ENCODE measurements at regions not wholly inside any gene's neighbourhood (a gene's known extent, or its start where the extent isn't known, plus 50 kb on each side); places are given as distances from the start of the nearest gene placed in this dataset.

DNA sequence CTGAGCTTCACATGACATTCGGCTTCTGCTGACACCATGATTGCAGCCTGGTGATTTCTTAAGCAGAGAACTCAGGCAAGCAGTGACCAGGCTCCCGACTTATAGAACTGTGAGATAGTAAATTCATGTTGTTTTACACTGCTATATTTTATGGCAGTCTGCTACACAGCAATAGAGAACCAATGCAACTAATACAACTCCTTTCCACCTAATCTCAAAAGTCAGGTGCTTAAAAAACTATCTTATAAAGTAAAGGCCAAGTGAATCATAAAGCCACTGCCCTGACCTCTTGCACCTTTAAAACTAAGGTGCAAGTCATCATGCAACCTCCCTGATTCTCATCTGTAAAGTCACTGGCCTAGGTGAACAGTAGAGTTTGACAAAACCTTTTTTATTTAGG is 95.3 kb upstream of the GLS start:
- DNase-seq: no peak

DNA sequence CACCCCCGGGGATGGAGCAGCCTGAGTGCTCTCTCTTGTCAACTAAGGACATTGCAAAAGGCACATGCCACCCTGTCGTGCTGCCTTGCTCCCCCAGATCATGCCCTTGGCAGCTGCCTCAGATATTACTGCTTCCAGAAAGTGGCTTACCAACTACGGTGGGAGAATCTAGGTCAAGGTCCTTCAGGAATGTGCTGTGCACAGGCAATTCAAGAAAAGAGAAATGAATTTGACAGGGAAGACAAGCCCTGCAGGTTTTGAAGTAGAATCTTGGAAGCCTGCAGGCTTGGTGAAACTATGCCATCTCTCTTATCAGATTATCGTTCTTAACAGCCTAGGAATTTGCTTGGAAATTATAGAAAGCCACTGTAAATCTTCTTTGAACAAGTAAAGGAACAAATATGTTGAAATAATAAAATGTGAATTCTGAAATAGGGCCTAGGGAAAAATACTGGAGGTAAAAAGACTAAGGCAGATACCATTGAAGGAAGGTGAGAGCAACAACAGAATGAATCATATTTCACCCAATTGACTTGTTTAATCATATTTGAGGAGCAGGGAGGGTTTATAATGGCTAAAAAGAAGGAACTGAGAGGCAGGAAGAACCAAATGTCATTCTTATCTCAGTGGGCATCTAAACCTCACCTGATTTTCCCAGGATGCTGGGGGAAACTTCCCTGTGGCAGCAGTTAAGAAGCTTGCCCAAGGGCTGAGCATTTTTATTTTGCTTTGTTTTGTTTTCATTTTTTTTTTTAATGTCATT is 94.0 kb upstream of the GLS start:
- DNase-seq: no peak

DNA sequence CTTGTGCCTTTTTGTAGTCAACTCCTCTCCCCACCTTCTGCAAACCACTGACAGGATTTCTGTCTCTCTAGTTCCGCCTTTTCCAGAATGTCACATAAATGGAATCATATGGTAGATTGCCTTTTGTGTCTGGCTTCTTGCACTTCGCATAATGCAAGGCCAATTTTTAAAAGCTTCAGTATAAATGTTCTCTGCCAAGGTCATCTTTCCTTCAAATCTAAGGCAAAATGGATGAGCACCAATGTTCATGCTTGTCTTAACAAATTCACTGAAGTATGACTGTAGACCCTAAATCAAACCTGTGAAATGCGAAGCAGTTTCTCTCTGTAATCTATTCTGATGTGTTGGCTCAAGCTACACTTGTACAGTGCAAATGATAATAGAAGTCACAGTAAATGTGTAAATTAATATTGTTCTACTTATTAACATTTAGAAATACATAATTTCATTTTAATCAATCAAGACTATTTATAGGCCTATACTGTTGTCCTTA is 92.8 kb upstream of the GLS start:
- no peak for DNase-seq

DNA sequence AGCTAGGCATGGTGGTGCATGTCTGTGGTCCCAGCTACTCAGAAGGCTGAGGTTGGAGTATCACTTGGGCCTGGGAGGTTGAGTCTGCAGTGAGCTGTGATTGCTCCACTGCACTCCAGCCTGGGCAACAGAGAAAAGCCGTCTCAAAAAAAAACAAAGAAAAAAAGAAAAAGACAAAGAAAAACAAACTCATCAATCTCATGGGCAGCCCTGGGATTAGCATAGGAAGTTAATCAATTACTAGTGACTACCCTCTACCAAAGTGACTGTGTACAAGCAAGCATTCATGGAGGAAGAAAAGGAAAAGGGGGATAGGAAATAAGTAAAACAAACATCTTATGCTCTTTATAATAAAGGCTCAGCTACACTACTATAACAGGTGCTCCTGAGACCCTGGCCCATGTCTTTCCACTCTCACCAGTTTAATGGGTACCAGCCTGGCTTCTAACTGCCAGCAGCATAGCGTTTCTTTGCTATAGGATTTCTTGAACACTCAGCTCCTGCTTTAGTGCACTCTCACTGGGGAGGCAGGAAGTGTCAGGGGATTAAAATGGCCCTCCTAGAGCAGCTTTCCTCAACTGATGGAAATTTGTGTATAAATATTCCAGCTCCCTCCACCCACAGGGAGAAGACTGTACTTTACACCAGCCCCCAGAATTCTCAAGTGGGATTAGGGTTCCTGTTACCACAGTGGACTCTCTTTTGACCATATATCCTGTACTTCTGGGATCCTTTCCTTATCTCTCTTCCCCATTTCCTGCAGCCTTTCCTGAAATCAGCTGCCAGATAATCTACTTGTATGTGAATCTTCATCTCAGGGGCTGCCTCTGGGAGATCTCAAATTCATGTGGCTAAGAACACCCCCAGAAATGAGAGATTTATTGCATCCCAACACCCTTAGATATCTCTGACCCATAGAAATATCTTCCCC is 91.3 kb upstream of the GLS start:
- DNase-seq: no peak

DNA sequence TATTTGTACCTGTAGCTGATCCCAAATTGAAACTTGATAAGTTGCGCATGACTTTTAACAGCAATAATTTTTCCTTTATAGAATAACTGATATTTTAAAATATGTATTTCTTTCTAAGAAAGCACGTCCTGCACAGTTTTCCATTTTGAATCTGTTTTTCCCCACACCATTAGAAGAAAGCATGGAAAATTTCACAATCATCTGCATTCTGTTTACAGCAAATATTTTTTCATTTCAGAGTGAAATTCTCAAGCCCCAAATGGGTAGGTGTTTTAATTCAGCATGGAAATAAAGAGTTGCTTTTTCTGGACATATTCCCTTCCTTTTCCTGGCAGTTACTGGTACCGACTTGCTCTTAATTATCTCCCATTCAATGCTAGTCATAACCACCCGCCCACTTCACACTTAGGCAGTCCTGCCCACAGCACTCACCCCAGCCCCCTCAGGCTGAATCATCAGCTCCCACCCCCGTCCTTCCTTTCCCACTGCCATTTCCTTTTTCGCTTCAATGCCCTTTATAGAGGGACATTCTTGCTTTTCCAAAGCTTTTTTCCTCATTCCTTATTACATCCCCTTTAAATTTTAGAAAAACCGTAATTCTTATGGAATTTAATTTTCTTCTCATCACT is 89.2 kb upstream of the GLS start:
- no peak for DNase-seq

DNA sequence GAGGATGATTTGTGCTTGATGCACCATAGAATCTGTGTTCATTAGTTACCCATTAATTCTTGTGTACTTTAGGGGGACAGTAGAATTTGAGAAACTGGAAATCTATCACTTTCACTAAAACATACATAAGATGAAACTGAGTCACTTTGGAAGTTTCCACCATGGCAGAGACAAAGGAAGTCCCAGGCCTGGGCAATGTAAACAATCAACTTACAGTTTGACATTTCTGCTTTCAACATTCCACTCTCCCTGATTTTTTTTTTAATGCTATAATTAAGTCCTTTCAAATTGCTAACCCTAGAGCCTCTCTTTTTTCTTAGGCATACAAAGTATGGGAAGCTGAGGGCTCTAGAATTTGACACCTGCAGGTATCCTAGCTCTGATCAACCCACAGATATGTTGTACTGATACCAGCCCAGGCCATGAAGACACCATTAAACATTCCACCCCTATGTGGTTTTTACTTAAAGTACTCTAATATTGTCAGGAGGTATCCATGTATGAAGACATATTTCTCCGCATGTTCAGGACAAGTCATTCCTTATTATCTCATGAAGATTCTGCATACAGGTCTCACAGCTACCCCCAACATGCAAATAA is 88.5 kb upstream of the GLS start:
- no peak for DNase-seq

DNA sequence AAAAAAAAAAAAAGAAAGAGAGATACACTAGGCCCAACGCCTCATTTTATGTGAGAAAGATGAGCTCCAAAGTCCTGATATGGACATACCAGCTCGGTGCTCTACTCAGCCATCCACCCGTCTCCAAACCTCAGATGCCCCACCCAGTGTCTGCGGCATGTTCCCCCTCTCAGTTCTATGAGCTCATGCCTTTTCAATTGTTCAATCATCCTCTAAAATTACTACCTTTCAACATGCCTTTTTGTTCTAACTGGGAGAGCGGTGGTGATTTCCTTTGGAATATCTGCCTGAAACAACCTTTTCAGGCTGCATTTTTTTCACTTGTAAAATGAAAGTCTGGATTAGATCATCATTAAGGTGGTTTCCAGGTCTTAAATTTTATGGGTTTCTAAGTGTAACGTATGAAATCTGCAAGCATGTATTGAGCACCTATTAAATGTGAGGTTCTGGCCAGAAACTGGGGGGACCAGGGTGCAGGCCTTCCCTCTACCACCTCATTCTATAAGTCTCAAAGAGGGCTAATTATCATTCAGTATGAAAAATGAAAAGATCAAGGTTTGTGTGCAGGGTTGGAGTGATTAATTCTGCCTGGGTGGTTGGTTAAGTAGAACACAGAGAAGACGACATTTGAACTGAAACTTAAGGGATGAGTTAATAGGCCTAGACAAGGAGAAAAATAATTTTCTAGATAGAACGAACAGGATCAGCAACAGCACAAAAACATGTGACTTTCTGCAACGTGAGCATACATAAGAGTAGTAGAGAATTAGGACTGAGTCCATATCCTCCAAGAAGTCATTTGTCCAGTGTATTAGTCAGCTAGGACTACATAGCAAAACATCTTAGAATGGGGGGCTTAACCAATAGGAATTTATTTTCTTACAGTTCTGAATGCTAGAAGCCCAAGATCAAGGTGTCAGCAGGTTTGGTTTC is 87.4 kb upstream of the GLS start:
- no peak for DNase-seq

DNA sequence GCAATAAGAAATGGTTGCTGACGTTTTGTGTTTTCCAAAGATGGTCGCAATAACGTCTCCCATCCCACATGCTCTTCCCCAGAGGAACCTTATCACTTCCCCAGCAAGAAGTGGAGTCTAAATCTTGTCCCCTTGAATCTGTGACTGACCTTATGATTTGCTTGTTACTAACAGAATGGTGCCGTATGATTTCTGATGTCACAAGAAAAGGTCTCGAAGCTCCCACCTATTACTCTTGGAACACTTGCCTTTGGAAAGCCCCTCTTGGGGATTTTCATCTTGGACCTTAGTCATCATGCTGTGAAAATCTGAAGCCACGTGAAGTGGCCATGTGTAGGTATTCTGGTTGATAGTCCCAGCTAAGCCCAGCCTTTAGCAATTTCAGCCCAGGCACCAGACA is 86.2 kb upstream of the GLS start:
- no peak for DNase-seq

DNA sequence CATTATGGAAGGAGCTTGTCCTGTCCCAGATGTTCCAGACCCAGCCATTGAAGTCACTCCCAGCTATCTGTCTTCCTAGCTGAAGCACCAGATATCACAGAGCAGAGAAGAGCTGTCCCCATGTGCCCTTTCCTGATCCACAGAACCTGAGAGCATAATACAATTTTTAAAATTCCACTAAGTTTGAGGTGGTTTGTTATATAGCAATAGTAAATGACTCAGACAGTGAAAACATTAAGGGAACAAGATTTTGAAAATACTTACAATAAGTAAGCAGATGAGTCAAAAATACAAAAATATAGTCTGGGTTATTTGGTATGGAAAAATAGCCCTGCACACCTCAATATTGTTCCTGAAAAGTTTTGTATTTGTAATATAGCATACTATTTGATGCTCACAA is 85.8 kb upstream of the GLS start:
- no peak for DNase-seq

DNA sequence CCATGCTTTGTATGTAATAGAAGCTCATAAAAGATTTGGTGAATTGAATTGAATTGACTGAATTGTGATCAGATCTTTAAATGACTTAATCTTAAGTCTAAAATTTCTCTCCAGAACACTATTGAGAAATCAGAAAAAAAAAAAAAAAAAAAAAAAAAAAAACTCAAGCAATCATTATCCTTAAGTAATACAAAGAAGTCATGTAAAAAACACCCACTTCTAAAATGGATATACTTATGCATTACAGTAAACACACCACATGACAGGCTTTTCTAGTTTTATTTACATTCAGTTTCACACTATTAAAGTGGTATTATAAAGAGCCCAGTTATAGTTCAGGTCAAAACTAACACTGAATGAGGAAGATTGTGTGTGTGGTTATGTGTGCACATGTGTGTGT is 84.9 kb upstream of the GLS start:
- DNase-seq: no peak

DNA sequence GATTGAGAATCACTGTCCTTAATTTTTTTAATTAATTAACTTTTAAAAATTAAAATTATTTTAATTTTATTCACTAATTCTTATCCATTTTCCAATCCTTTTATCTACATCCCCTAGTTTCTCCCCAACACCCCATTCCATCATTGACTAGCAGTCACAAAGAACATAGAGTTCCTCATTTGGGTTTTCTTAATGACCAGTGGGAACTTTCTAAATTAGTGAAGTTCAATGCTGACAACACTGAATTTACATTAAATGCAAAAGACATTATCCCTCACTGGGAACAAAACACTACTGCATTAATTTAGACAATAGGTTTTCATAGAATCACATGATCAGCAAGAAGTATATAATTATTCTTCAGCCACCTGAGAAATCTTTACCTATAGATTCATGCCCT is 80.6 kb upstream of the GLS start:
- DNase-seq: no peak

DNA sequence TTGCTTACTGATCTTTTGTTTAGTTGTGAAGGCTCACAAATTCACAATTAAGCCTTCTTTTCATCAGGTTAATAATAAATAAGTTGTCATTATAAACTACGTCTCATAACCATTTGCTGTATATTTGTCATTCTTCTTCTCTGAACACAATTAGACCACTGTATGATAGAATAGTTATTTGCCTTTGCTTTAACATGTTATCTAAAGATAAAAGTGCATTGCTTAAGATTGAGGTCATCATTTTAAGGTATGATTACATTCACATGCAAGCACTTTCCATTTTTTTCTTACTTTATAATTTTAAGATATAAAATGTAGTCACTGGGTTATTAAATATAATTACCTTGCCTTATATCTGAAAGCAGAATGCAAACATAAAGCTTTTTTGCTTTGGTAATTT is 80.1 kb upstream of the GLS start:
- DNase-seq: no peak

DNA sequence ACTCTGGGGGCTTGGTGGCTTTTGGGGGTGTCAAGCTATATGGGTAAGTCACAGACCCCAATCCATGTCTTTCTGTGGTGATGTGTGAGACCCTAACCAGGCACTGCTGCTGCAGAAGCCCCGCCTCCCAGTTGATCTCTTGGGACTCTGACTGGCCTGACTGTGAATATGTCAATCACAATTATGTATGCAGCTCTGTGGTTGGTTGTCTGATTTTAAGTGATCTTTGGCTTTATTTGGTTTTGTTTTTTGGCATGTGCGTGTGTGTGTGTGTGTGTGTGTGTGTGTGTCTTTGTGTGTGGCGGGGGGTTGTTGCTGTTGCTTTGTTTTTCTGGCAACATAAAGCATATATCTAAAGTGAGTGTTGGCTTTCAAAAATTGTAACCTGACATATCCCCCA is 78.5 kb upstream of the GLS start:
- DNase-seq: no peak

DNA sequence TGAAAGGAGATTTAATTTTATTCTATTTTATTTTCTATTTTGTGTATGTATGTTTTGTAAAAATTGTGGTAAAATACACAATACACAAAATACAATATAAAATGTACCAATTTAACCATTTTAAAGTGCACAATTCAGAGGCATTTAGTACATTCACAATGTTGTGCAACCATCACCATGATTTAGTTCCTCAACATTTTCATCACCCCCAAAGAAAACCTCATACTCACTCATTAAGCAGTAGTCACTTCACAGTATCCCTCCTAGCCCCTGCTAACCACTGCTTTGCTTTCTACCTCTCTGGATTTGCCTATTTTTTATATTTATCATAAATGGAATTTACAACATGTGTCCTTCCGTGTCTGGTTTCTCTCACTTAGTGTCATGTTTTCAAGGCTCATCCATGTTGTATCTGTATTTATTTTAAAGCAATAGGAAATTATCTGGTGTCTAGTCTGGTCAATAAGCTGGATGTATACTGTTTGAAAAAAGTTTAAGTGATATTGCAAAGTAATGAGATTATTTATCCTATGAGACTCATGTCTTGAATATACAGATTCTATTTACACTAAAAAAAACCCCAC is 77.9 kb upstream of the GLS start:
- no peak for DNase-seq

DNA sequence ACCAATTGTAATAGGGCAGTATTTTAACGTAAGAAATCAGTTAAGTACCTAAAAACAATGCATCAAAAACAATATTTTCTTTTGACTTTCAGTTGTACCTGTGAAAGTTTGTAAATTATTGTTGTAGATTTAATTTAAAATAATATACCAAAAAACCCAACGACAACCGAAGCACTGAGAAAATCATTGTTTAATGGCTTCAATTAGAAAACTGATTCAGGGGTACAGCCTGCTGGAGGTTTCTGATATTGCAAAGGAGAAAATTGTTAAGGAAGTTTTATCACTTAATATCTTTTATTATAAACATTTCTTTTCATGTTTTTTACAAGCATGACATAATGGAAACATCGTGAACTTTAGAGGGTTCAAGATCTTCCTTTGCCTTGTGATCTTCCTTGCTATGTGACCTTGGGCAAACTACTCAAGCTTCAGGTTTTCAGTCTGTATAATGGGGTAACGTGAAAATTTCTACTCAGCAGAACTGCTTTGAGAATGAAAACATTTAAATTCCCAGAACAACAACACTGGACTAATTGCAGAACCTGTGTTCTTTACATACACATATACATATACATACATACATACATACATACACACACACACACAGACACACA is 76.3 kb upstream of the GLS start:
- no peak for DNase-seq

DNA sequence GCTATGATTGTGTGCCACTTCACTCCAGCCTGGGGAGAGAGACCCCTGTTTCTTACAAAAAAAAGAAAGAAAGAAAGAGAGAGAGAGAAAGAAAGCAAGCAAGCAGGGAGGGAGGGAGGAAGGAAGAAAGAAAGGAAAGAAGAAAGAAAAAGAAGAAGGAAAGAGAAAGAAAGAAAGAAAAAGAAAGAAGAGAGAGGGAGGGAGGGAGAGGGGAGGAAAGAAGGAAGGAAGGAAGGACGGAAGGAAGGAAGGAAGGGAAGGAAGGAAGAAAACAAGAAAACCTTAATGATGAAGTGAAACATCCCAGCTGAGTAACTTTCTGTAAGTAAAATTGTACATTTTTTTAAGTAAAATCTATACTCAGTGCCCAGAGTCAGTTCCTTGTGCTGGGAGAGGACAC is 75.5 kb upstream of the GLS start:
- no peak for DNase-seq

DNA sequence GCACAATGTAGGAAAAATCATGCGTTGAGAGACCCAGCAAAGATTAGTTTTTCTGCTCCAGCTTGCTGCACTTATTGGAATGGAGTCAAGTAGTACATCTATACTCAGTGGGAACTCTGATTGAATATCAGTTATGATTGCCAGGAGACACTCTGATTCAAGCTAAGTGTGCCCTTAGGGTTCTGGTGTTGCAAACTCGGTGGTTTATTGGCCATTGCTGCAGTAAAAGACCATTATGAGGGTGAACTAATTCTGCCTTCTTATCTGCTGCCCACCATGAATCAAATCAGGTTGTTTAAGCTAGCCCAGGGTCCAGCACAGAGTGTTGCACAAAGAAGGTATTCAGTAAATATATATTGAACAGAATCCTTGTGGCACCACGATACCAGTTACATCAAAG is 74.8 kb upstream of the GLS start:
- no peak for DNase-seq

DNA sequence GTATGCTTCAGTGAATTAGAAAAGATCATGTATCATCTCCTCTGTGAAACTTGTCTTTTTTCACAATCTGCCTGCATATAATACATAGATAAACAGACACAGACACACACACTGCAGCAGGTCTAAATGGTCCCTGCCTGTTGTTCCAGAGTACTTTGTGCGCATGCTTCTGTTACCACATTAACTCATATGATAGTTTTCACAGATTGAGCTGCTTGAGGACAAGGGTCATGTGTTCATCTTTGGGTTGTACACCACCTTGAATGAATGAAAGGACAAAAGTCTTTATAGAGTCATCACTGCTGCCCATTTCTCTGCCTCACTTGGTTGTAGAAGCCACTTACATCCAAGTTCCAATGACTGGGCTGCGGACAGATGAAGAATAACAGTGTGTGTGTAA is 72.7 kb upstream of the GLS start:
- DNase-seq: no peak

DNA sequence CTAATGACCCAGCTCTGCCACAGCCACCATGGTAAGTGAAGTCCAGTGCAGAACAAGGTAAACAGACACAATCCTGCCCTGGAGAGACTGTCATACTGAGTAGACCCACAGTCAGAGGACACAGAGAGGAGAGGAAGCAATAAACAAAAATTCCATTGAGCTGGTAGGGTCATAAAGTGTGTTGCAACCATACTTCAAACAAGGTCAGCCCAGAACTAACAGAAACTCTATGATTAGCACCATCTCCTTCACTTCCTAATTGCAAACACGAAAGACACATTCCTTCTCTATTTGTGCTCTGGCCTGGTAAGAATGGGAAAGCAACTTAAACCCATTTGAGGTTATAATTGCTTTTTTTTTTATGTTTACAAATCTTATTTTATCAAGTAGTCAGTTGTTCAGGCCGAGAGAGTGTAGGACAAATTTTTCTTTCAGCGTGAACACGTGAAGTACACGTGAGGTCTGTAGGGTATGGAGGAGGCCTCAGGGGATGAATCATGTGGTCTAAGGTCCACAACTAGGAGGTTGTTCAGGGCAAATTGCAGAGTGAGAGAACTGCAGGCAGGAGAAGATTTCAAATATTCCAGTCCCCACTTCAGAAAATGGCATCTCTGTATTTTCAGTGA is 71.4 kb upstream of the GLS start:
- no peak for DNase-seq

DNA sequence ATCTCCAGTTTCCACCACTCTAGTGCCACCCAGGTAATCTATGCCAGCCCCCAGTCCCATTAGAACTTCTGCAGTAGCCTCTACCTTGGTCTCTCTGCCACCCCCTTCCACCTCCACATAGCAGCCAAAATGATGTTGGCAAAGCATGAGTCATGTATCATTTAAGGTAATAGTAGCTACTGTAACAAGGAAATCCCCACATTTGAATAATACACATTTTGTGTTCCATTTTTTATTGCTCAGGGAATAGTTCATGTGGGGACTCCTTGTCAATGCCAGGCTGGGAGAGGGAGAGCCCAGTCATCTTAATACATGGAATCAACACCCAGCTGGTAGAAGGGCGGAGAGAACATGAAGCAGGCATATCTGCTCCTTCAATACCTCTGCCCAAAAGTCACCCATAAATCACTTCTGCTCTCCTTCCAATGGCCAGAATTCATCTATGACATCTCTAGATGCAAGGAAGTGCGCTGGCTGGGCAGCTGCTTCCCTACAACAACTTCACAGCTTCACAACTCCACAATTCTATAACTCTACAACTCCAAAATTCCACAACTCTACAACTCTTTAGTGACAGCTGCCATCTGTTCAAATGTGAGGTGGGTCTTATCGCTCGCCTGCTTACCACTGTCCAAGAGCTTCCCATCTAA is 70.6 kb upstream of the GLS start:
- no peak for DNase-seq

Measured in activated CD4-positive, CD25-positive, alpha-beta regulatory T cell (primary cell).